ENCODE measurements at regions not wholly inside any gene's neighbourhood (a gene's known extent, or its start where the extent isn't known, plus 50 kb on each side); places are given as distances from the start of the nearest gene placed in this dataset.
"Not testable (repeated sequence)": the region's sequence is repeated elsewhere in the genome, so short reads cannot be mapped to it uniquely, and the experiment has no call there.

- TF ChIP-seq BRCA1 (CRISPR knock-in tag; IDR thresholded peaks at IDR 0.05); ZNF530 (CRISPR knock-in tag; IDR thresholded peaks at IDR 0.05; ENCODE audit: low read depth); FOXK2 (IDR thresholded peaks at IDR 0.05); POLR2AphosphoS5 (IDR thresholded peaks at IDR 0.05; ENCODE audit: low read depth, low read length); CTCF (CRISPR knock-in tag; IDR thresholded peaks at IDR 0.05); ERF (CRISPR knock-in tag; IDR thresholded peaks at IDR 0.05); DRAP1 (CRISPR knock-in tag; IDR thresholded peaks at IDR 0.05); ATF2 (CRISPR knock-in tag; IDR thresholded peaks at IDR 0.05); POLR2A (IDR thresholded peaks at IDR 0.05; ENCODE audit: insufficient read depth in 1 of 2, low read depth in 2 of 2, low read length in 2 of 2): not testable (repeated sequence)
Observed at GRCh38 chr2:113356284-113356683, 77.6 kb upstream of the PAX8 start.
